ENCODE measurements at regions not wholly inside any gene's neighbourhood (a gene's known extent, or its start where the extent isn't known, plus 50 kb on each side); places are given as distances from the start of the nearest gene placed in this dataset.

DNA sequence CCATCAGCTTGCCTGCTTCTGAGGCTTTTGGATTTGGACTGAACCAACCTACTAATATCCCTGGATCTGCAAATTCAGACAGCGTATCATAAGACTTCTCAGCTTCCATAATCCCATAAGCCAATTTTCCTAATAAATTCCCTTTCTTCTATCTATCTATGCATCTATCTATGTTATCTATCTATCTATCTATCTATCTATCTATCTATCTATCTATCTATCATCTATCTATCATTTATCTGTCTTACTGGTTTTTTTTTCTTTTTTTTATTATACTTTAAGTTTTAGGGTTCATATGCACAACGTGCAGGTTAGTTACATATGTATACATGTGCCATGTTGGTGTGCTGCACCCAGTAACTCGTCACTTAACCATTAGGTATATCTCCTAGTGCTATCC is 2045.4 kb upstream of the CDH6 start:
- TF ChIP-seq, protein P1, sequence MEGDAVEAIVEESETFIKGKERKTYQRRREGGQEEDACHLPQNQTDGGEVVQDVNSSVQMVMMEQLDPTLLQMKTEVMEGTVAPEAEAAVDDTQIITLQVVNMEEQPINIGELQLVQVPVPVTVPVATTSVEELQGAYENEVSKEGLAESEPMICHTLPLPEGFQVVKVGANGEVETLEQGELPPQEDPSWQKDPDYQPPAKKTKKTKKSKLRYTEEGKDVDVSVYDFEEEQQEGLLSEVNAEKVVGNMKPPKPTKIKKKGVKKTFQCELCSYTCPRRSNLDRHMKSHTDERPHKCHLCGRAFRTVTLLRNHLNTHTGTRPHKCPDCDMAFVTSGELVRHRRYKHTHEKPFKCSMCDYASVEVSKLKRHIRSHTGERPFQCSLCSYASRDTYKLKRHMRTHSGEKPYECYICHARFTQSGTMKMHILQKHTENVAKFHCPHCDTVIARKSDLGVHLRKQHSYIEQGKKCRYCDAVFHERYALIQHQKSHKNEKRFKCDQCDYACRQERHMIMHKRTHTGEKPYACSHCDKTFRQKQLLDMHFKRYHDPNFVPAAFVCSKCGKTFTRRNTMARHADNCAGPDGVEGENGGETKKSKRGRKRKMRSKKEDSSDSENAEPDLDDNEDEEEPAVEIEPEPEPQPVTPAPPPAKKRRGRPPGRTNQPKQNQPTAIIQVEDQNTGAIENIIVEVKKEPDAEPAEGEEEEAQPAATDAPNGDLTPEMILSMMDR (IDR thresholded peaks at IDR 0.05) = no peak
- no peak for TF ChIP-seq POLR2A (IDR thresholded peaks at IDR 0.05)
- no peak for TF ChIP-seq POLR2AphosphoS5 (IDR thresholded peaks at IDR 0.05)
- no peak for TF ChIP-seq EP300 (IDR thresholded peaks at IDR 0.05; ENCODE audit: low read depth)
